ENCODE measurements at regions not wholly inside any gene's neighbourhood (a gene's known extent, or its start where the extent isn't known, plus 50 kb on each side); places are given as distances from the start of the nearest gene placed in this dataset.

DNA sequence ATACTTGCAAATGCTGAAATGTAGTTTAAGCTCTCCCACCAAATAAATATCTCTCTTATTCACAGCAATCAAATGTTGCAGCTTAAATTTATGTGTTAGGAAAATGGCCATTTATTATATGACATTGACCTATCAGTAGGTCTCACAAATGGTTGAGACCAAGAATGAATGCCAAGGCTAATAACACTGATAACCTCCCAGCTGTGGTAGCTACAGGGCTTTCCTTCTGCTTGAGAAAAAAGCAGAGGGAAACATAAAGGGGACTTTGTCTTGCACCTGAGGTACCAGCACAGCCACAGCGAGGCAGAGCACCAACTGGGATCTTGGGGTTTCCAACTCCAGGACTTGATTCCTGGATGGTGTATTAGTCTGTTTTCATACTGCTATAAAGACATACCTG, 73.1 kb upstream of the TTC14 start:
- no peak for TF ChIP-seq EZH2 (IDR thresholded peaks at IDR 0.05; ENCODE audit: insufficient read depth, poor library complexity, severe bottlenecking)
- TF ChIP-seq EZH2phosphoT487 (IDR thresholded peaks at IDR 0.05; ENCODE audit: insufficient read depth, low read depth) = no peak
